ENCODE measurements at regions not wholly inside any gene's neighbourhood (a gene's known extent, or its start where the extent isn't known, plus 50 kb on each side); places are given as distances from the start of the nearest gene placed in this dataset.

GRCh38 chr1:29592261-29592615 is 355.9 kb downstream of the PTPRU start:
- TF ChIP-seq POLR2A (IDR thresholded peaks at IDR 0.05; ENCODE audit: low read length), result no peak
- TF ChIP-seq GATA1 (IDR thresholded peaks at IDR 0.05; ENCODE audit: low read depth, low read length), result no peak

Measured in erythroblast (primary cell).